AG08395 (cell line): ENCODE measurements at regions not wholly inside any gene's neighbourhood (a gene's known extent, or its start where the extent isn't known, plus 50 kb on each side); places are given as distances from the start of the nearest gene placed in this dataset.

ENCODE experiments used
- DNase-seq: peaks from one replicate; pipeline ENCODE4 v3.0.0; 2012; ENCODE audit warnings: mixed read lengths, low spot score

DNA sequence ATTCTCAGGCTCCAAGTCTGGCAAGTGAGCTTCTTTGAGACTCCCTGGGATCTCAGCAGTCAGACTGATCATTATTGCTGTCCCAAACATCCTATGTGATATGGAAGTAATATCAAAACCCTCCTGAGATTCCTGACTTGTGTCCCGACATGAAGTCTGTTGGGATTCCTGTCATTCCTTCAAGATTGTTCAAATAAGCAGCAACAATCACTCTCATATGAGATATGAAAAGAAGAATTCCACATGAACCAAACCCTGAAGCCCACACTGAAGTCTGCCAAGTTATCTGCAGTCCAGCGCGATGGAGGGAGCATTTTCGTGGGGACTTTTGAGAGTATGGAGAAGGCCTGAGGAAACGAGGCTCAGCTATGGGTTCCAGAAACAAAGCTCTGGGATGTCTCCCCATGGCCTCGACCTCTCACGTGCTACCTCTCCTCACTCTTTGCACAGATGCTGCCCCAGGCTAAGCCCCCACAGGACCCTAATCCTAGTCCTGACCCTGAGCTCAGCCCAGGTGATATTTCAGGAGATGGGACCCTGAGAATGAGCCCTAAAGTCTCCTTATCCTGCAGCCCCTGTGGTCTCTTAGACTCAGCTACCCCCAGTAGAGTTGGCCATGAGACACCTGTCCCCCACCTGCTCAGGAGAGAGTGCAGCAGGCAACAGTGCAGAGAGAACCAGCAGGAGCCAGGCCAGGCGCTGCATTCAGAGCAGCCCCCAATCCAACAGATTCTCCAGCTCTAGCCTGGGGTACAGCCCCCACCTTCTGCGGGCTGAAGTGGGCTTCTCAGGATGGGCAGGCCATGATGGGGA, 100.2 kb downstream of the GGTLC2 start:
- no peak for DNase-seq

DNA sequence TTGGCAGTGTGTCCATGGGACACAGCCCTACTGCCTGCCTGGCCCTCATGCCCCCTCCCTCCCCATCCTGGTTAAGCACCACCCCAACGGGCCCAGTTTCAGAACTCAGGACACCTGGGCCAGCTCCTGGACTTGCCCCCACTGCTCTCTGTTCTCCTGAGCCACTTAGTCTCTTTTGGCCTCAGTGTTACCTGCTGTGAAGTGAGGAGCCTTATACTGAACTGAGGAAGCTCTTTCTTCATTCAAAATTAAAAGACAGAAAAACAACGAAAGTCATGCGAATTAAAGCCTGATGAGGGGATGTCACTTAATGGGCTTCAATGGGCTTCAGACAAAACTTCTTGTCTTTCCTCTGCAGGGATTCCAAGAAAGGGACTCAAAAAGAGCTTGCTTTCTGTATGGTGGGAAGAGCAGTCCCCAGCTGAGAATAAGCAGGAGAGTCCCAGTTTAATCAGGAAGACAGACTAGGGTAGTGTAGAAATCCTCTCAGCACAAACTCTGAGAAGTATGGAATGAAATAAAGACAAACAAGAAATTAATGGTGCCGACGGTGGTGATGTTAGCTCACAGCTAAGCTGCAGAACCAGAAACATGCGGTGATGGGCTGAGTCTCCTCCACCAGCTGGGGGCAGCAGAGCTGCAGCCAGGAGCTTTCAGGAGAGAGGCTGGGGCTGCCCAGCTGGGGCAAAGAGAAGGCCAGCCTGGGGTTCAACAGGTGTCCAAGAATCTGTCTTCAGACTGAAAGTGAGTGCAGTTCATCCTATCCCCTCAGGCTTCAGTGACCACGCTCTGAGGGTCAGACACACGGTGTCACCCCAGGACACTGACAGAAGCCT, 101.0 kb downstream of the GGTLC2 start:
- peak; percentile 20 for DNase-seq

- DNase-seq, result no peak
Measured at GRCh38 chr22:22746061-22746962, 101.9 kb downstream of the GGTLC2 start.

DNA sequence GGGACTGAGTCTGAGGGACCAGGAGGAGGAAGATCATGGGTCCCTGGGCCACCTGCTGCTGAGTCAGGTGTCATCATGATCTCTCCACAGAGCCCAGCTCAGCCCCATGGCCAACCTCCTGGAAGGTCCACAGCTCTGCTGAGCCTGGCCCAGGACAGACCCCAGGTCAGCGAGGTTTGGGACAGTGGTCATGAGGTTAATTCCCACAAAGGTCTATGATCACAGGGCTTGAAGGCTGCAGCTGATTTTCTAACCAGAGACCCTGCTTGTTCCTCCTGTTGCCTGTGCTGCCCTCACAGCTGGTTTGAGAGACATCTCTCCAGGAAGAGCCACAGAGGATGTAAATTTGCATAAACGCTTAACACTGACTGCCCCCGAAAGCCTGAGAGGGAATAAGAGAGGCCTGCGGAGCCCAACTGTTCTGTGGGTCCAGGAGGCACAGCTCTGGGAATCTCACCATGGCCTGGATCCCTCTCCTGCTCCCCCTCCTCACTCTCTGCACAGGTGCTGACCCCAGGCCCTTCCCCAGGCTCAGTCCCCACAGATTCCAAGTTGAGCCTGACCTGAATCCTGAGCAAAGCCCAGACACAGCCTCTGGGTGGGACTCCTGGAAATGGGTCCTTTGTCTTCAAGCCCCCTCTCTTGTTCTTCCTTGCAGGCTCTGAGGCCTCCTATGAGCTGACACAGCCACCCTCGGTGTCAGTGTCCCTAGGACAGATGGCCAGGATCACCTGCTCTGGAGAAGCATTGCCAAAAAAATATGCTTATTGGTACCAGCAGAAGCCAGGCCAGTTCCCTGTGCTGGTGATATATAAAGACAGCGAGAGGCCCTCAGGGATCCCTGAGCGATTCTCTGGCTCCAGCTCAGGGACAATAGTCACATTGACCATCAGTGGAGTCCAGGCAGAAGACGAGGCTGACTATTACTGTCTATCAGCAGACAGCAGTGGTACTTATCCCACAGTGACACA, 102.8 kb downstream of the GGTLC2 start:
- DNase-seq, result no peak

GRCh38 chr22:22748297-22748743, 103.9 kb downstream of the GGTLC2 start:
- DNase-seq, result peak; percentile 51

DNA sequence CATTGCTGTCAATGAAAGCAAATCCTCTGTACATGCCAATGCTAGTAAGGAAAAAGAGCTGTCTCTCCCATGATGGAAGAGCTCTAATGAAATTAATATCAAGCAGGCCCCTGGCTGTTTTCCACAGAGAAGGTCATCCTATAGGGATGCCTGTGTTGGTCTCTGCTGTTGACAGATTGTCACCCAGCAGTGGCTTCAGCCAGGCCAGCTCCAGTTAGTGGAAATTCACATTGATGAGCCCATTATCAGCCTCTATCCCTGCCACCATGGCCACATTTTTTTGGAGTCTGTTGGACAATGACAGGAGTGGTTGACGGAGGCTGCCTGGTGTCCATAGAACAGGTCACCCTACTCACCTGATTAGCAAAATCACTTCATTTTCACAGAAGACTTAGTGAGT, 104.3 kb downstream of the GGTLC2 start:
- DNase-seq, result no peak

- DNase-seq, result no peak
Measured at GRCh38 chr22:22749167-22749758, 104.8 kb downstream of the GGTLC2 start.

DNA sequence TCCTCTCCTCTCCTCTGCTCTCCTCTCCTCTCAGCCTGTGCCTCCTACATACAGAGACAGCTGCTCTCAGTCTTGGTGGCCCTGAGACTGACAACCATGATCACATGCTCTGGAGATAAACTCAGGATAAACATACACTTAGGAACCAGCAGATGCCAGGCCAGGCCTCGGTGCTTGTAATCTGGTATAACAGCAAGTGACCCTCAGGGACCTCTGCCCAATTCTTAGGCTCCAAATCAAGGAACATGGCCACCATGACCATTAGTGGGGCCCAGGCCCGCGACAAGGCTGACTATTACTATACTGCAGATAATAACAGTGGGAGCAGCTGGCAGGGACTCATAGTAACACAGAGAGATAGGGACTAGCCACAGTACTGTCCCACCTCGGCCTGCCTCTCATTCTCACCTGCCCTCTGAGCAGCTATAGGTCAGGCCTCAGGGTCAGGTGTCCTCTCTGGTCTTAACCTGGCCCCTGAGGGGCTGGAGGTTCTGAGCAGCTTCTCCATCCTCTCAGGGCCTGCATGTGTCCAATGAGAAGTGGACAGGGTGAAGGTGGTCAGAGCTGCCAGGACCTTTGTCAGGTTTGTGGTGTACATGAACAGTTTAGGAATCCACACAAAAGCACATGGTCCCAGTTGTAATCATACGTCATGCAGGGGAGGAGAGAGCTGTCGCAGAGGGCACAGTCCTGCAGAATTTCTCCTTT, 106.1 kb downstream of the GGTLC2 start:
- no peak for DNase-seq

GRCh38 chr22:22751043-22751603, 106.7 kb downstream of the GGTLC2 start:
- DNase-seq, result no peak

- DNase-seq, result no peak
Measured at GRCh38 chr22:22752199-22752555, 107.8 kb downstream of the GGTLC2 start.

DNA sequence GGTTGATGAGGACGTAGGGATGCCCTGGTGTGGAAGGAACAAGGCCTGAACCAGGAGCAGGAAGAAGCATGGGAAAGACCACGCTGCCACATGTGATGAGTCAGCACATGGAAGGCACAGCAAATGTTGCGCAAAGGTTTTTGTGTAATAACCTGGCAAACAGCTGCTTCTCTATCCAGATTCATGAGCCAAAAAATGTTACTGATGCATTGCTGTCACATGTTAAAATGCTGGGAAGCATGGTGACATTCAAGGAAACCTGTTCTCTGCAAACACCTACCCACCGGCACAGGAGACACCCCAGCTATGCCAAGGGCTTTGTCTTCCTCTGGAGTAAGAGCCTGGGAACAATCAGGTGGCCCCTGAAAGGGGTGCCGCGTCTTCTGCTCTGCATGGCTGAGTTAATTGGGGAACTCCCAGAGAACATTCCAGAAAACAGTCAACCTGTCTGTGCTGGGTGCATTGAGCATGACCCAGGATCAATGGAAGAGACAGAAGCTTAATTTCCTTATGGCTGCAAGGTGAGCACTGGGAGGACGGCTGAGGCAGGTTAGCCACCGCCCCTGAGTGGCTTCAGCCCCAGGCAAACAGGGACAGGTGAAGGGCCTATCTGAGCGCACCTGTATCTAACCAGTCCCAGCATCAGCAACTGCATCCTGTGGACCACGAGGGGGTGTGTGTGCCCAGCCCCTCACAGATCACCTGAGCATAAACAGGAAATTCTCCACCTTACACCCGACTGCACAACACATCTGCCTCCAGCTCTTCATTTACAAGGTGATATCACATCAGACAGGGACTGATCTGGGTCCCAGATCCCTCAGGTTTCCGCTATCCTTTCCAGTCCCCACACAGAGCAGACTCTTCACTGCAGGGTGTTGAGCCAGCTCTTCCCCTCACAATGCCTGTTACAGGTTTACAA, 108.4 kb downstream of the GGTLC2 start:
- DNase-seq, result no peak

DNA sequence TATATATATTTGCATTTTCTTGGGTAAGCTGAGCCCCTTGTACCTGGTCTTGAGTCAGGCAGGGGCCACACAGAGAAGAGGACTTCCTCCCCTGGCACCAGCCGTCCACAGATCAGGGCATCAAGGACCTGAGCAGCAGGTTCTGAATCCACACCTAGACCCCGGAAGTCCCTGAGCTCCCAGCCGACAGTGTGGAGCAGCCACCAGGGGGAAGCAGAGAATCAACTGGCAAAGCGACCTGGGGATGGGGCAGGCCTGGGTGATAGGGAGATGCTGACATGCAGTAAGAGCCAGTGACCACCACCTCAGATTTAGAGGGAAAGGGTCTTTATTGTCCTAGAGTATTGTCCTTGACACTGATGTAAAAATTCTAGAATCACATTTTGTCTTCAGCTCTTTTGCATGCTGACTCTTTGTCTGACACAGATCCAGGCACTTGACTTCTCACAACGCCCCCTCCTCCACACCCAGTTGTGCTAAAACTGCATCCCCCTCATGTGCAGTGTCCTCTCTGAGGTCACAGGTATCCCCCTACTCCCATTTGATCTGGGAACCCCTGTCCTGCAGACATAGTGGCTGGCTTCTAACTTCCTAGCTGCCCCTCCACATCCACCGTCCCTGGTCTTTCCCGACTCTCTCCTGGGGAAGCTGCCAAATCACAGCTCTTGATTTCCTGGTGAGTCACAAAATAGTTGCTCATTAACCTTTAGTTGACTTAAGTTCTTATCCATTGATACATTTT, 109.3 kb downstream of the GGTLC2 start:
- DNase-seq, result peak; percentile 48

DNA sequence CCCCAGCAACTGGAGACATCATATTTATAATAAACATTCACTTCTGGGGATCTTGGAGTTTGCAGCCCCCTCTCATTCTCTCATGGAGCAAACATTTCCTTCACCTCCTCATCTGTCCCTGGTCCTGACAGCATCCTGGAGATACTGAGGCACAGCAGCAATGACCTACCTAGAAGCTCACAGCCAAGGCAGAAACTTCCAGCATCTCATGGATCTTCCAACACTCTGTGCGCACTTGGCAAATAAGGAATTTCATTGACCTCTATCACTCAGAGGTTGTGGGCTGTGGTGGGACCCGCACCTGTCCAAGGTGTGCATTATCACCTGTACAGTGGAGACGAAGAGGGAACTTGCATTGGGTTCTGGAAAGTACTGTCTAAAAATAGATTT, 109.8 kb downstream of the GGTLC2 start:
- no peak for DNase-seq

GRCh38 chr22:22754961-22755777, 110.8 kb downstream of the GGTLC2 start:
- DNase-seq, result no peak

GRCh38 chr22:22755778-22756100, 111.3 kb downstream of the GGTLC2 start:
- no peak for DNase-seq

GRCh38 chr22:22756109-22756508, 111.7 kb downstream of the GGTLC2 start:
- DNase-seq, result no peak
